Panc1 (cell line): ENCODE measurements at regions not wholly inside any gene's neighbourhood (a gene's known extent, or its start where the extent isn't known, plus 50 kb on each side); places are given as distances from the start of the nearest gene placed in this dataset.
A peak's percentile ranks its signal among the peaks of the same experiment; 100 is the strongest.

Experiments
- ATAC-seq: fragments of 200-7000 bp; cut with Tn5 transposase; 2 replicates; pipeline ENCODE4 v1.9.1; 2020; ENCODE audit warnings: mild to moderate bottlenecking, moderate library complexity
- BruUV-seq: library from RNA; stranded (reverse); fragments of 400-500 nt; replicated peaks from 2 replicates; lab custom pipeline; 2021; lab: Mats Ljungman, UMichigan
- CTCF ChIA-PET: fragments of 300-600 bp; sonication (Branson Sonifier 250); formaldehyde crosslinking; loops from one replicate; lab custom pipeline; 2022; ENCODE audit warnings: antibody characterized with exemption; lab: Charles Lee
- POLR2A ChIA-PET: fragments of 300-600 bp; sonication (Branson Sonifier 250); formaldehyde crosslinking; loops from one replicate; lab custom pipeline; 2022; ENCODE audit warnings: antibody characterized with exemption; lab: Charles Lee
- DNase-seq: peaks from one replicate; pipeline ENCODE4 v3.0.0-alpha.2; 2010; ENCODE audit warnings: low read depth, low spot score
- H3K27ac ChIP-seq: 2 replicates; pipeline ENCODE4 v1.5.1; 2011; ENCODE audit warnings: mild to moderate bottlenecking, low read length, inconsistent platforms
- H3K27me3 ChIP-seq: fragments of 200-500 bp; sonication (Bioruptor generic); 2 replicates; pipeline ENCODE4 v1.6.0; 2014; ENCODE audit warnings: low read length, inconsistent platforms; ENCODE audit not compliant: control insufficient read depth, insufficient read depth
- H3K36me3 ChIP-seq: fragments of 200-500 bp; sonication (Bioruptor generic); 2 replicates; pipeline ENCODE4 v1.5.1; 2014; ENCODE audit warnings: inconsistent platforms, mild to moderate bottlenecking, low read length, moderate library complexity; ENCODE audit not compliant: control insufficient read depth, insufficient read depth
- H3K4me1 ChIP-seq: 2 replicates; pipeline ENCODE4 v1.5.1; 2011; ENCODE audit warnings: inconsistent platforms, mild to moderate bottlenecking, low read length, moderate library complexity; ENCODE audit not compliant: control insufficient read depth, insufficient read depth
- H3K4me3 ChIP-seq, 2 experiments: 2 replicates each; pipeline ENCODE4 v1.5.1; 2011 to 2012; ENCODE audit warnings: low read depth in 2 of 2, low read length in 2 of 2, mild to moderate bottlenecking in 2 of 2, inconsistent platforms in 1 of 2, moderate library complexity in 1 of 2
- H3K9me3 ChIP-seq: fragments of 200-500 bp; sonication (Bioruptor generic); 2 replicates; pipeline ENCODE4 v1.5.1; 2014; ENCODE audit warnings: low read depth, mild to moderate bottlenecking, inconsistent platforms, low read length, moderate library complexity; ENCODE audit not compliant: control insufficient read depth, insufficient read depth
- CTCF ChIP-seq: fragments of 450-650 bp; IDR thresholded peaks from 2 replicates; pipeline ENCODE4 v1.5.1; 2017; ENCODE audit warnings: mild to moderate bottlenecking
- POLR2AphosphoS5 ChIP-seq: IDR thresholded peaks from 2 replicates; pipeline ENCODE4 v1.6.1; 2012; ENCODE audit warnings: mild to moderate bottlenecking, low read depth, low read length, moderate library complexity
- REST ChIP-seq, 2 experiments: IDR thresholded peaks; 2 replicates each; pipeline ENCODE4 v1.6.1; 2011 to 2012; ENCODE audit warnings: low read depth in 2 of 2, control low read depth in 1 of 2, low read length in 1 of 2, mild to moderate bottlenecking in 1 of 2, moderate library complexity in 1 of 2; ENCODE audit not compliant: insufficient read depth in 1 of 2
- SIN3A ChIP-seq: IDR thresholded peaks from 2 replicates; pipeline ENCODE4 v1.6.1; 2012; ENCODE audit warnings: low read depth, mild to moderate bottlenecking, low read length, moderate library complexity, borderline replicate concordance; ENCODE audit not compliant: insufficient read depth
- TCF7L2 ChIP-seq: IDR thresholded peaks from 2 replicates; pipeline ENCODE4 v1.6.1; 2011; ENCODE audit warnings: mild to moderate bottlenecking, low read depth, low read length, inconsistent platforms
- in situ Hi-C: cut with HindIII; loops from 2 replicates; pipeline ENCODE4 v1.10.0; 2016; ENCODE audit warnings: low sequenced_read_pairs, low pct_unique_long_range_greater_than_20kb
- intact Hi-C: fragments of 100-400 bp; cut with micrococcal nuclease; formaldehyde crosslinking; loops from one replicate; pipeline ENCODE4 v1.10.0; 2022; ENCODE audit not compliant: unreplicated experiment

- no peaks in the 10 kb centered on the region for H3K4me1 ChIP-seq
- no peaks in the 10 kb centered on the region for H3K36me3 ChIP-seq
- TF ChIP-seq REST (IDR thresholded peaks at IDR 0.05; ENCODE audit: insufficient read depth in 1 of 2, low read depth in 2 of 2, low read length in 1 of 2) (no peak), SIN3A (no peak), TCF7L2 (no peak), CTCF (no peak), POLR2AphosphoS5 (no peak)
- H3K27ac ChIP-seq = no peak overlapping the region
- no peaks in the 10 kb centered on the region for H3K27me3 ChIP-seq
- no peak for ATAC-seq
- BruUV-seq = no TSS peak
- no peaks in the 10 kb centered on the region for H3K9me3 ChIP-seq
- in situ Hi-C loops (no loop called here), intact Hi-C loops (no loop called here)
- ChIA-PET POLR2A (no interaction called here), CTCF (no interaction called here)
- H3K4me3 ChIP-seq = no peak overlapping the region
- no peak for DNase-seq
Measured at GRCh38 chr3:193824365-193824764, 231.4 kb downstream of the OPA1 start.

GRCh38 chr3:193825617-193826016 lies 232.6 kb downstream of the OPA1 start:
- no peak overlapping the region for H3K4me3 ChIP-seq
- no peak for ATAC-seq
- DNase-seq = no peak
- TF ChIP-seq SIN3A (no peak), POLR2AphosphoS5 (no peak)
- CTCF ChIA-PET = no interaction called here
- in situ Hi-C loops = no loop called here
- no peaks in the 10 kb centered on the region for H3K9me3 ChIP-seq
- H3K36me3 ChIP-seq = no peaks in the 10 kb centered on the region
- H3K27me3 ChIP-seq = no peaks in the 10 kb centered on the region
- intact Hi-C loops = no loop called here
- H3K27ac ChIP-seq = no peak overlapping the region
- no TSS peak for BruUV-seq
- H3K4me1 ChIP-seq = 0 out of 2 replicates have a peak, but pooled peaks cover 3% of the 10 kb centered on the region
- POLR2A ChIA-PET = no interaction called here

GRCh38 chr3:193826159-193826795 lies 233.3 kb downstream of the OPA1 start:
- CTCF ChIA-PET = no interaction called here
- BruUV-seq = no TSS peak
- Histone ChIP-seq H3K4me3 (no peak overlapping the region), H3K9me3 (no peaks in the 10 kb centered on the region), H3K36me3 (no peaks in the 10 kb centered on the region), H3K27ac (no peak overlapping the region), H3K27me3 (no peaks in the 10 kb centered on the region), H3K4me1 (0 out of 2 replicates have a peak, but pooled peaks cover 3% of the 10 kb centered on the region)
- intact Hi-C loops (no loop called here), in situ Hi-C loops (no loop called here)
- TF ChIP-seq CTCF (no peak), POLR2AphosphoS5 (no peak), TCF7L2 (no peak), REST (IDR thresholded peaks at IDR 0.05; ENCODE audit: insufficient read depth in 1 of 2, low read depth in 2 of 2, low read length in 1 of 2) (no peak), SIN3A (no peak)
- ATAC-seq (0 out of 2 replicates have a peak, but pooled peaks have one; percentile 37), DNase-seq (no peak)
- POLR2A ChIA-PET = interaction anchor here (0.6 kb wide), 1 partner anchor 308 kb away, joined by 3 read pairs; no protein-coding TSS in a partner anchor
